ENCODE measurements at regions not wholly inside any gene's neighbourhood (a gene's known extent, or its start where the extent isn't known, plus 50 kb on each side); places are given as distances from the start of the nearest gene placed in this dataset.

DNA sequence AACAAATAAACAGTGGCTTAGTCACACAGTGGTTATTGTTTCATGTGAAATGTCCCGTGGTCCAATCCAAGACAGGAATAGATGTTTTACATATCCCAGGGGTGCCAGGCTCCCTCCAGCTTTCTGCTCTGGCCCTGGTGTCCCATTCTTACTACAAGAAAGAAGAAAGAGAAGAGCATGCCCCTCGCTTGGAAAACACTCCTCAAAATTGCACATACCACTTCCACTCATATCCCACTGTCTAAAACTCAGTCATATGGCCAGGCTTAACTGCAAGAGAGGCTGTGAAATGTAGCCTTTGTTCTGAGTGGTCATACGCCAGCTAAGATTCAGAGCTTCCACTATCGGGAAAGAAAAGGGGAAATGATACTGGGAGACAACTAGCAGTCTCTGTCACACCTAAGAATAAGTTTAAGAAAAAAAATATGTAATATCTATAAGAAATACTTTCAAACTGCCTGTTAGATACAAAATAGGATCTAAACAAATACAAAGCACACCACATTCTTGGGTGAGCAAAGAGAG is 306.8 kb upstream of the FAM241A start:
- no peak for TF ChIP-seq POLR2A (IDR thresholded peaks at IDR 0.05)
- TF ChIP-seq, protein P1, sequence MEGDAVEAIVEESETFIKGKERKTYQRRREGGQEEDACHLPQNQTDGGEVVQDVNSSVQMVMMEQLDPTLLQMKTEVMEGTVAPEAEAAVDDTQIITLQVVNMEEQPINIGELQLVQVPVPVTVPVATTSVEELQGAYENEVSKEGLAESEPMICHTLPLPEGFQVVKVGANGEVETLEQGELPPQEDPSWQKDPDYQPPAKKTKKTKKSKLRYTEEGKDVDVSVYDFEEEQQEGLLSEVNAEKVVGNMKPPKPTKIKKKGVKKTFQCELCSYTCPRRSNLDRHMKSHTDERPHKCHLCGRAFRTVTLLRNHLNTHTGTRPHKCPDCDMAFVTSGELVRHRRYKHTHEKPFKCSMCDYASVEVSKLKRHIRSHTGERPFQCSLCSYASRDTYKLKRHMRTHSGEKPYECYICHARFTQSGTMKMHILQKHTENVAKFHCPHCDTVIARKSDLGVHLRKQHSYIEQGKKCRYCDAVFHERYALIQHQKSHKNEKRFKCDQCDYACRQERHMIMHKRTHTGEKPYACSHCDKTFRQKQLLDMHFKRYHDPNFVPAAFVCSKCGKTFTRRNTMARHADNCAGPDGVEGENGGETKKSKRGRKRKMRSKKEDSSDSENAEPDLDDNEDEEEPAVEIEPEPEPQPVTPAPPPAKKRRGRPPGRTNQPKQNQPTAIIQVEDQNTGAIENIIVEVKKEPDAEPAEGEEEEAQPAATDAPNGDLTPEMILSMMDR (IDR thresholded peaks at IDR 0.05), result no peak
